ENCODE measurements at regions not wholly inside any gene's neighbourhood (a gene's known extent, or its start where the extent isn't known, plus 50 kb on each side); places are given as distances from the start of the nearest gene placed in this dataset.

- no peak for TF ChIP-seq GTF2F1 (IDR thresholded peaks at IDR 0.05; ENCODE audit: low read depth, low read length)
- no peak for TF ChIP-seq KAT2B (IDR thresholded peaks at IDR 0.05; ENCODE audit: low read depth, low read length)
- TF ChIP-seq TAL1 (IDR thresholded peaks at IDR 0.05), result no peak
- TF ChIP-seq ZHX1 (conservative IDR thresholded peaks at IDR 0.05; ENCODE audit: low read length), result no peak
- no peak for TF ChIP-seq TCF7 (IDR thresholded peaks at IDR 0.05; ENCODE audit: borderline replicate concordance)
- TF ChIP-seq CTCF (IDR thresholded peaks at IDR 0.05 in 2 of 3, conservative IDR thresholded peaks at IDR 0.05 in 1 of 3; ENCODE audit: insufficient read depth in 2 of 3, low read depth in 1 of 3, low read length in 3 of 3), result no peak
- TF ChIP-seq DPF2 (IDR thresholded peaks at IDR 0.05), result no peak
- TF ChIP-seq ETV6 (IDR thresholded peaks at IDR 0.05; ENCODE audit: borderline replicate concordance in 1 of 2, low read depth in 2 of 2, low read length in 1 of 2), result no peak
- no peak for TF ChIP-seq ETV6 (CRISPR knock-in tag; IDR thresholded peaks at IDR 0.05; ENCODE audit: borderline replicate concordance)
- no peak for TF ChIP-seq FOXP1 (CRISPR knock-in tag; IDR thresholded peaks at IDR 0.05)
- TF ChIP-seq HMG20B (CRISPR knock-in tag; IDR thresholded peaks at IDR 0.05), result no peak
These were observed 89.0 kb downstream of the TNFAIP3 start for GRCh38 chr6:137956098-137956488.

Measured in K562 (cell line).